NOMO-1 (cell line): ENCODE measurements at regions not wholly inside any gene's neighbourhood (a gene's known extent, or its start where the extent isn't known, plus 50 kb on each side); places are given as distances from the start of the nearest gene placed in this dataset.

Experiments
- DNase-seq, 2 experiments: peaks; one replicate each; lab custom pipeline; 2025; ENCODE audit not compliant: unreplicated experiment in 2 of 2; lab: John Stamatoyannopoulos, UW

DNA sequence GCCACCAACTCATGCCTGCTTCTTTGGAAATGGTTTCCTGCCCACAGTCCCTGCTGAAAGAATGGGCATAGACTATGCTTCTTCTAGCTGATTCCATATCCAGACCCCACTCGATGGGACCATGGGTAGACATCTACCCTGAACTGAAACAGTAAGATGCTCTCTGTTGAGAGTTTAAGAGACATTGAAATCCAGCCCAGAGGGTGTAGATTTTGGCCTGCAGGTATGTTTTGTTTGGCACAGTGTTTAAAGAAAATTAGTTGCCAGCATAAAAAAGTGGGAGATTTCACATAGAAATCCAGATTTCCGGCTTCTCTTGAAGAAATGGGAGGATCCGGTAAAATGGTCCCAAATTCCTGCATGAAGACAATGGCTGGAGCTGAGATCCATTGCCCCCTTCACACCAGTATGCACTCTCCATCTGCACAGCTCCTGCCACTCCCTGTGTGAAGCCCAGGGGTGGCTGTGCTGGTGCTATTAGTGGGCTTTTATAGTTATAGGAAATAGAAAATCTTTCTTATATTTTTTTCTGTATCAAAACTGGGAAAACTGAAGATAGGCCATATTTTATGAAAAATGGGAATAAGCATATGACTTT, 218.1 kb downstream of the PTEN start:
- no peak for DNase-seq

DNA sequence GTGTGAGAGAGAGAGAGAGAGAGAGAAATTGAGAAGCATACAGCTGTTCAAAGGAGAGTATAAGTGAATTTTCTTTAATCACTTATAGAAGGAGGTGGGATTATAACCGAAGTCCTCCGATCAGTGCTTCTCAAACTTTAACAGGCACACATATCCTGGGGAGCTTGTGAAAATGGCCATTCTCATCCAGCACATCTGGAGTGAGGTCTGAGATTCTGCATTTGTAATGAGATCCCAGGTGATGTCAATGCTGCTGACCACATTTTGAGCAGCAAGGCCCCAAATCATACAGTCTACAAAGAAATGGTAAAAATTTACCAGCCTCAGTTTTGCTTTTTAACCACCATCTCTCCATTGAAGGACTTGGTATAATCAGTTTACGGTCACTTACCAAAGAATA, 219.0 kb downstream of the PTEN start:
- no peak for DNase-seq

DNA sequence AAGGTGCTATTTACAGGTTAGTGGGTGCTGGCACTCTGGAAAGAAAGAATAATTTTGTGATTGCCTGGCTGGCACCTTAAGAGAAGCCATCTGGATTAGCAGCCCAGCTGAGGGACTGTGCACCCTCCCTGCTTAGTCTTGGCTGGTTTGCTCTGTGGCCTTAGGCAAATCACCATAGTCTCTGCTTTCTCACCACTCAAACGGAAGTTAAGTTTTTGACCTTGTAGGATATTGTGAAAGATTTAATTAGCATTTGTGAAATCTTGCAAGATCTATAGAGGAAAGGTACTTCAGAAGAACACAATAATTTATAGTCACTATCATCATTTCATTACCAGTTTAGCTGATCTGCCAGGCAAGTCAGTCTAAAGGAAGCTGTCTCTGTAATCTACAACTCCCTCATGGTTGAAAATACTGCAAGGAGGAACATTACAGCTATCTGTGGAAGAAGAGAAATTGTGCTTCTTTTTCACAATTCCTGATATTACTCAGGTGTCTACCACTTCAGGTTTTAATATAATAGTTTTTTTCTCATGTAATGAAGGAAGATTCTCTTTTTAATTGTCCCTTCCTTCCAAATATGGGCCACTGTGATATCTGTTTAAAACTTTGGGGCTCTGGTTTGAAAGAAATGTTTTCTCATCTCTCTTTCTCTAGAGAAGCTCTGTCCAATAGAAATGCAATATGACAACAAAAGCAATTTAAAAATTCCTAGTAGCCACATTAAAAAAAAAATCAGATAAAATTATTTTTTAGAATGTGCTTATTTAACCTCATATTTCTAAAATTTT, 219.6 kb downstream of the PTEN start:
- peak; percentile 89 to 96 for DNase-seq

DNA sequence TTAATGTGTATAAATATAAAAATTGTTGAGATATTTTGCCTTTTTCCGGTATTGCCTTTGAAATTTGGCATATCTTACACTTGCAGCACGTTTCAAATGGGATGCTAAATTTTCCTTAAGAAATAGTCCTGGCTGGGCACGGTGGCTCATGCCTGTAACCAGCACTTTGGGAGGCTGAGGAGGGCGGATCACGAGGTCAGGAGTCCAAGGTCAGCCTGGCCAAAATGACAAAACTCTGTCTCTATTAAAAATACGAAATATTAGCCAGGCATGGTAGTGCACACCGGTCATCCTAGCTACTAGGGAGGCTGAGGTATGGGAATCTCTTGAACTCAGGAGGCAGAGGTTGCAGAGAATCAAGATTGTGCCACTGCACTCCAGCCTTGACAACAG, 220.2 kb downstream of the PTEN start:
- DNase-seq = no peak

DNA sequence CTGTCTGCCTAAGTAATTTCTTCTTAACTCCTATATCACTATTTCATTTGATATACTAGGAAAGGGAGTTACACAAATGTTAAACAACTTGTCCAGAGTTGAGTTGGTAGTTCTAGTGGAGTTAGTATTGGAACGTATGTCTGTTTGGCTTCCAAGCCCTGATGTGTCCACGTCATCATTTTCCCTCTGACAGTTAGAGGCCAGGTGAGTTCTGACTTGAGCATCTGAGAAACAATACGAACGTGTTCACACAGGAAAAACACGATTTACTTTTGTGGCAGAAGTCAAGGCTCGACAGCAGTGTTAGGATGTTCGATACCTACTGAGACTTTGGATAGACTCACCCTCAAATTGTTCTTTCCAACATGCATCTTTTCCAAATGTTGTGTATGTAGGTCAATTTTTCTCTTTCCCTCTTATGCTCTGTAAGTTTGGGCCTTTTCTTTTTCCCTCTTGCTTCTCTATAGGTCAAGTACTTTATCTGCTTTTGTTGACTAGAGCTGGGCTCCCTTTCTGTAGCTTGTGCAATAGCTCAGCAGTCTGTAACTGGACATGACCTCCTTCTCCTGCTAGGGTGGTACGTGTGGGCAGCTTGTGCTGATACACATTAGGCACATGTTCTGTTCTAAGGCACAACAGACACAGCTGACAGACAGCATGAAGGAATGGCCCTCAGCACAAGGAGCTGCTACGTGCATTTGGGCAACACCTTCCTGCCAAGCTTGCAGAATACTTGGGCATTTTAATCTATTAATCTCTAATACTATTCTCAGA, 222.9 kb downstream of the PTEN start:
- no peak for DNase-seq

DNA sequence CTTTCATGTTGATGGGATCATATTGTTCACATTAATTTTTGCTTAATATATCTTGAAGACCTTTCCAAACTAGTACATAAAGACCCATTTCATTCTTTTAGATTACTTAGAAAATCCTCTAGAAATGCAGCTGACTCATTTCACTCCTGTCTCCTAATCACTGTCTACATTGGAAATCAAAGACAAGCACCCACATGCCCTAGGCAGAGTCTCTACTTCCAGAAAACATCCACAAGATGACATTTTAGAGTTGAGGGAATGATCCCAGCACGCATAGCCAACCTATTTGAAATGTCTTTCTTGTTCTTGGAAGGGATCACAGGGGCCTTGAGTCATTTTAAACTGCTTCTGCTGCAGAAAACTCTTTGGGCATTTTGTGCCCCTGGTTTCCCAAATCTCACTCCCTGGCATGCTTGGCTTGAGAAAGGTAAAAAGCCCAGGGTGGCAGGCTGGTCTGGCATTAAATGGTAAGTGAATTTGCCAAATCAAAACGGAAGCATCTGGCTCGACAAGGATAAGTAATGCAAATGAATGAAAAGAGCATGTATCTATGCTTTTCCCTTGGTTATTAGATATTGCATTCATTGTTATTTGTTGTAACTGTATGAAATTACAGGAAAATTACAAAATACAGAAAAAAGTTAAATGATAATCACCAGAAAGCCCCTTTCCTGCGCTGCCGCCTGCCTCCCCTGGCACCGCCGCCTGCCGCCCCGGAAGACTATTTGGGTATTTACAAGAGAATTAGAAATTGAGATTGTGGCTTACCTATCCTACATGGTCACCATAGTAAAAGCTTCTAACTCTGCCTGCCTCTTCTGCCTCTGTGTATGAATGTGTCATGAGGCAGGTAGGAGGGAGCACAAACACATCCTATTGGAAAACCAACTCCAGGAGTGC, 225.3 kb downstream of the PTEN start:
- DNase-seq = no peak

DNA sequence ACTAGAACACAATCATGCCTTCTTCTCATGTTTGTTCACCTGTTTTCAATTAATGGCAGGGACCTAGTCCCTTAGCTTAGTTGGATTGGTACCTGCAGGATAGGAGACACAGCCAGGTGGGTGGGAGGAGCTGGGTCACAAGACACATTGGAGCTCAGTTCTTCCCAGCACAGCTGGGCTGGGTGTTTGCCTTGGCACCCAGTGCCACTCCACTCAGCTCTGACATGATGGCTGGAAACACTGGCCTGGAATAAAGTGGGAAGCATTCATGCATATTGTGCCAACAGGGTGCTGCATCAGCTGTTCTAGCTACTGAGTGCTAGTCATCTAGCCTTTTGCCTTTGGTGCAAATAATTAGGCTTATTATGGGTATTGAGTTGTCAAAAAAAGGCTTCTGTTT, 226.1 kb downstream of the PTEN start:
- DNase-seq = no peak

DNA sequence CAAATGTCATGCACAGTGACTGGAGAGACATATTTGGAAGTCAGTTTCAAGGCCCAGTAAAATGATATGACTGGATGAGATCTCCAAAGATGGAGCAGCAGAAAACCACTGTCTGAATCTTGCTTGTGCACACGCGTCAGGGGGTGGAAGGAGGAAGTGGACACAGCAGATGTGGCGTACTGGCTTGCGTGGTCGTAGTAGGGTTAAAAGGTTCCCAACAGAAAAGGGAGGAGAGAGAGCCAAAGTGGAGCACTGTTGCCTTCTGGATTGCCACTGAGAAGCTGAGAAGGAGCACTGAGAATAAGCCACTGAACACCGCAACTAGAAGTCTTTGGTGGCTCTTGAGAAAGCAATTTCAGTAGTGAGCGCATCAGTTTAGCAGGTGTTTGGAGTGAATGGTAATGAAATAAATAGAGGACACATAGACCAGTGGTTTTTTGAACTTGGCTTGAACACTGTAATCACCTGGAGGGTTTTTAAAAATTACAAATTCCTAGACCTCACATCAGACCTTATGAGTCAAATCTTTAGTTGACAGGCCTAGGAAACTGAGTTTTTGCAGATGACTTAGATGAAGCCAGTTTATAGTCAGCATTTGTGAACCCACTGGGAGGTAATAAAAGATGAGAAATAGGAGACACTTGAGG, 227.3 kb downstream of the PTEN start:
- DNase-seq = peak in 1 of 2 experiments; percentile 23

DNA sequence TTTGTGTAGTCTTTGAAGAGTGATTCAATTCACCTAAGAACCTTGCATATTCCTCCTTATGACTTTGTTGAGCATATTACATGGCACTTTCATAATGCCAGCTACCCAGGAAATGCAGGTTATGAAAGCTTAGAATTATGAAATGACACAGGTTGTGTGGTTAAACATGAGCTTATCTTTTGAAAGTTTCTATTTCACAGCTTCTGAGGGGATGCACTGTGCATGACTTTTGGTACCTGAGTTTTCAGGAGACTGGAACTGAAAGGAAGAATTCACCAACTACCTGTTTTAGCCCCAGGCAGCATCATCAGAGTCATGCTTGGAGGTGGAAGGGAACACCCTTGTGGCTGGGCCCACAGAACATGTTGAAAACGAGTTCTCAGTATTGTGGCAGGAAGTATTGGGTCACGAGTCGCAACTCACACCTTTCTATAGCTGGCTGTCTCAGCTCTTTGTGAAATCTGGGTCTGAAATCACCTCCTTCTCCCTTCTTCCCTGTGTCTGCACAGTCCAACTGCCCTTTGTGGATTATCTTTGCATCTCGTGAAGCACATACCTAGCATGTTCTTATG, 228.2 kb downstream of the PTEN start:
- DNase-seq = peak; percentile 70 to 89

DNA sequence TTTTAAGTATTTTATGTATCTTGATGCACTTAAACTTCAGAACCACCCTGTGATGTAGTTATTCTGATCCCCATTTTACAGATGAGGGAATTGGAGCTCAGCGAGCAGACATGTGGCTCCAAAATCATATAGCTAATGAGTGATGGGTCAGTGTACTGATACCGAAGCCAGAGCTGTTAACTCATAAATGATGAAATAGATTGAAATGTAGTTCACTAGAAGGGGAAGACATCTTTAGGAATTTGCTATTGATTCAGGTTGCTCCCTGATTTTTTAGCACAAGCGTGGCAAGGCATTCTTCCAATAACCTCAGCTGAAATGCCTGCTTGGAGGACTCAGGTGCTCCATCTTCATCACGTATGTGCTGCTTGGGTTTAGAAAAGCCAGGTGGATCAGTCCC, 228.8 kb downstream of the PTEN start:
- DNase-seq = no peak

DNA sequence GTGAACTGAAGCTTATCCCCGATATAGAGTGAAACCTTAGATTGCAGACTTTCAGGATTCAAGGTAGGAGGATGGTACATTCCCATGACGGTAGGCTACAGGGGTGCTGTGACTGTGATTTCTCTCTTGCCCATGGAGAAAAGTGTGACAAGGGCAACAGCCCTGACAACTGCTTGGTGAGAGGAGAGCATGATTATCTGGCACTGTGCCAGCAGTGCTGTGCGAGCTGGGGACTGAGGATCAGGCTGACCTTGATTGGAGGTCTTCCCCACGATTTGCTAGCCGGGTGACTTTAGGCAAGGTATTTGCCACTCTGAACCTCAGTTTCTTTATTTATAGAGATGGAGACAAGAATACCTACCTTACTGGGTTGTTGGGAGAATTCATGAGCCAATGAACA, 229.5 kb downstream of the PTEN start:
- no peak for DNase-seq

DNA sequence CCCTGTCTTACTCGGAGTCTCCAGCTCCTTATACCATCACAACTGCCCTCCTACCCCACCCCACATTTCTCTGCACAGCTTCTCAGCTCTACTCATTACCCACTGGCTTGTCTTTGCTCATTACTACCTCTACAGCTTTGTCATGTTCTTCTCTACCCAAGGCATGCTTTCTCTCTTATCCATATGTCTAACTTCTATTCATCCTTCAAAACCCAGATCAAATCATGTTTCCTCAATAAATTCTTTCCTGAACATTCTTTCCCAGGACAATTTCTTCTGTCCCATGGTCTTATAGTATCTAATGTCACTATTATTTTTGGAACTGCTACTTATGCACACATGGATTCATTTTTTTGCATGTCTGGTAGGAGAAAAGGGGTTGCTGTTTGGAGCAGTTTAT, 231.4 kb downstream of the PTEN start:
- no peak for DNase-seq

DNA sequence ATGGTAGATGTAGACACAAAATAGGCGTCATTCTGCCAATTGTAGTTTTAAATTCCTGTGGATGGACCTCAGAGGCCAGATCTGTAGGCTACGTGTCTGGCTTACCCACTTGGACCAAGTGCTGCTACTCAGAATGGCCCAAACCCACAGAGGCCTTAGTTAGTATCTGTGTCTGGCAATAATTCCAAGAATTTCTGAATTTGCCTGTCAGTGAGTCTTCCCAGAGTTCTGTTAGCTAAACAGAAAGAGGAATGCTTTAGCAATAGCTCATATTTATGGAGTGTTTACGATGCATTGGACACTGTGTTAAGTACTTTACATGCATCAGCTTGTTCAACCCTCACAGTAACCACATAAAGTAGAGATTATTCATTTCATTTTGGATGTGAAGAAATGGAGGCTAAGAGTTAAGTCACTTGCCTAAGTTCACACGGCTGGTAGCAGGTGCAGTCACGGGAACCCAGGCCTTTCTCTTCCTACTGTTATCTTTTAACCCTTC, 231.8 kb downstream of the PTEN start:
- DNase-seq = no peak

DNA sequence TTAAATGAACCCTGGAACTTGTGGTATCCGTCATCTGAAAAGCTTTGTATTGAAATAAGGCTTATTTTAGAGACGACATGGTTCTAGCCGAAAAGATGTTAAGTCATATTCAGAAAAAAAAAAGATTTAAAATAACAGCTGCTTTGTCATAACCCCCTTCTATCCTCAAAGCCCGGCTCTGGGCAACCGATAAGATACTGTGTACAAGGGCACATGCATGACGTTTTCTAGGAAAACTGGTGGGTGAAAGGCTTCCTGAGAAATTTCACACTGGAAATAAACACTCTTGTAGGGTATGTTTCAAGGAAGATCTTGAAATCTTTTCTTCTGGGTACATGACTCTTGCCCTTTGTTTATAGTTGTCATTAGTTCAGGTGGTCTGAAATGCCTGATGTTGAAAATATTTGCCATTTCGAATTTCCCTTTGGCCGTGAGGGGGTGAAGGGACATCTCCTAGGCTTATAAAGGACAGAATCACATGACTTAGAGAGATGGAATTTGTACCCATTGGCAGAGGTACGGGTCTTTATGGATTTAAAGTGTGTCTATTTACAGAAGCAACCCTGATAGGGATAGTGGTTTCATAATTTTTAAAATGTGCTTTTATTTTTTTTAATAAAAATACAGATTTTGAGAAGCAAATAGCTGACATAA, 232.5 kb downstream of the PTEN start:
- DNase-seq = no peak

DNA sequence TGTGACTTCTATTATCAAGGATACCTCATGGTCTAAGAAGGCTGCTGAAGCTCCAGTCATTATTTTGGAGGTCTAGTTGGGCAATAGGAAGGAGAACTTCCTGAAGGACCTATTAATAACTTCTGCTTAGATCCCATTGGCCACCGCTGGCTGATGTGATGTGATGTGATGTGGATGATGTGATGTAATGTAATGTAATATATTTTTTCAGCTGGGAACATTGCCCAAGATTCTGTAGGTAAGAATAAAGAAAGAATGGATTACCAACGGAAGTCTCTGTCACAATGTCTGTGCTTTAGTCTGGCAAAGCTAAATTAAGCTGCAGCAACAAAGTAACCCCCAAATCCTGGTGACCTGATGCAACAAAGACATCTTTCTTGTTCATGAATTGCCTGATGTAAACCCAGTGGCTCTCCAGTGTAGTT, 233.7 kb downstream of the PTEN start:
- peak; percentile 47 to 80 for DNase-seq

DNA sequence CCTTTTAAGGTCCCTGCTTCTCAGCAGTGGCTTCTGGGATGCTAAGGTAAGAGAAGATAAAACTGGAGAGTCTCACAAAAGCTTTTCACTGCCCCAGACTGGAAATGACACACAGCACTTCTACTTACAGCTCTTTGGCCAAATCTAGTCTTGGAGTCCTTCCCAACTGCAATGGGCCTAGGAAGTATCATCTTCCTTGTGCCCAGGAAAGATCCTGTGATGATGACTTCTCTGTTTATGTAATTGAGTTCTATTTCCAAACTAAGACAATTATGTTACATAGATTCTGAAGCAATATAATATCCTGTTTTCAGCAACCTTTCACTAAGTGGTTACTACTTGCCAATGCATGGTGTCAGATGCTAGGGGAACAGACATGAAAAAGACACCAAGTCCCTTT, 234.1 kb downstream of the PTEN start:
- peak; percentile 32 to 72 for DNase-seq

DNA sequence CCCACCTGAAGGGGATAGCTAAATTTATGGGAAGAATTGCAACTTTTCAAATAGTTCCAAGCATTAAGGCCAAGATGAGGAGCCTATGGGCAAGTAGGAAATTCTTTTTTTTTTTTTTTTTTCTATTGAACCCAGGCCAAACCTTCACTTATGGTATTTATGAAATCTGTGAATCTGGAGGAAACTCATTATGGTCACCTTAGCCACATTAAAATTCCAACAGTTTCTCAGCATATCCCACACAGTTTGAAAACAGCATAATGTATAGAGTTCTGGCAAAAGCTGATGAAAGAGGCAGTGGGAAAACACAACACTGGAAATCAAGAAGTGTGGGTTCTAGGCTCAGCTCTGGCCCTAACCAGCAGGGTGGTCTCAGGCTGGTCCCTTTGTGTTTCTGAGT, 236.9 kb downstream of the PTEN start:
- DNase-seq = no peak

DNA sequence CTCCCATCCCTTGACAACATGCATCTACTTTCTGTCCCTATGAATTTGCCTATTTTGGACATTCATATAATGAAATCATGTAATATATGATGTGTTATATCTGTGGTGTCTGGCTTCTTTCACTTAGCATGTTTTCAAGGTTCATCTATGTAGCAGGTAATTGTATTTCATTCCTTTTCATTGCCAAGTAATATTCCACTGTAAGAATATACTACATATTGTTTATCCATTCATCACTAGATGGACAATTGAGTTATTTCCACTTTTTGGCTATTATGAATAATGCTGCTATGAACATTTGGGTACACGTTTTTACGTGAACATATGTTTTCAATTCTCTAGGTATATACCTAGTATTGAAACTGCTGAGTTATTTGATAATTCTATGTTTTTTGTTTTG, 238.2 kb downstream of the PTEN start:
- DNase-seq = no peak

DNA sequence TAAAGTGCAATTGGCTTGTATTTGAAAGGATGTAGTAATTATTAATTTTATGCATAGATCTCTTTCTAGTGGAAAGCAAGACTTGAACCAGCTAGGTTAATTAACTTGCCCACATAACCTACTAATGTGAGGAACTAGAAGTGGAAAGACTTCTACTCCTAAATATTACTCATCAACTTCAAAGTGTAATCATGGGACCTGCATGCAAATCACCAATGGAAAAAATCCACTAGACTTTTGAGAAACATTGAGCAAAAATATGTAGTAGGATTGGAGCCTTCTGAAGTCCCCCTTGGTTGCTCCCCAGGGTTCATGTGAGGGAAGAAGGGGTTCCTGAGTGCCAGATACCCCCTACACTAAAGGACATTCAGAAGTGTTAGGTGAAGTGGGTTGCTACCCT, 240.2 kb downstream of the PTEN start:
- no peak for DNase-seq
